CD4-positive, alpha-beta T cell treated with Interleukin-1 beta for 1 hour (primary cell): ENCODE measurements at regions not wholly inside any gene's neighbourhood (a gene's known extent, or its start where the extent isn't known, plus 50 kb on each side); places are given as distances from the start of the nearest gene placed in this dataset.
A peak's percentile ranks its signal among the peaks of the same experiment; 100 is the strongest.
"Not testable (repeated sequence)": the region's sequence is repeated elsewhere in the genome, so short reads cannot be mapped to it uniquely, and the experiment has no call there.

Source experiments
- DNase-seq, 2 donors: peaks; one replicate each; pipeline ENCODE4 v3.0.0-alpha.2; 2020 to 2022

DNA sequence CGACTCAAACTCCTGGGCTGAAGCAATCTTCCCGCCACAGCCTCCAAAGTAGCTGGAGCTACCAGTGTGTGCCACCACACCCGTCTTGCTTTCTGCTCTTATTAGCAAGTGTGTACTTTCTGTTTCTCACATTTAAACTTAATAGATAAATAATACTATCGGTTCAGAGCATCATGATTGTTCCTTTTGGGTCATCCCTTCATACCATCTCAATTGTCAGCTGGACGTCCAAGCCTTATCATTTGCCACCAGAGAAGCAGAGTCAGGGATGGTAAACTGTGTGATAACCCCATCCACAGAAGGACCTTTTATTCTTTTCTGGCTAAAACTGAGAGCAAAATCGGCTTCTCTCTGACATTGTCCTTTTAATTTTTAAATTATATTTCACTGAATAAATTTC is 279.8 kb upstream of the GOT2 start:
- DNase-seq: no peak

DNA sequence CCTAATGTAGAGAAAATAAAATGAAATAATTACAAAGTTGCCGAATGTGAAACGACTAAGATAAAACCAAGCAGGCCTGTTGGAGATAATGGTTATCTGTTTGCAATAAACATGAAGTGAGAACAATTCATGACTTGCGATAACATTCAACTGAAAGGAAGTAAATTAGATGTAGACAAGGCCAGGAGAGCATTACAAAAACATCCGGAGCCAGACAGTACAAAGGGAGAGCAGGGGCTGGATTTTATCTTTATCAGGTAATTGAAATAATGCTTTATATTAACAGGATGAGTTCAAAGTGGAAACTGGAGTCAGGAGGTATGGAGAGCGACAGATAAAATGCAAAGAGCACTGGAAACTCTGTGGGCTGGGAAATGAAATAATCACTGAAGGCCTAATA is 265.6 kb upstream of the GOT2 start:
- DNase-seq: no peak

DNA sequence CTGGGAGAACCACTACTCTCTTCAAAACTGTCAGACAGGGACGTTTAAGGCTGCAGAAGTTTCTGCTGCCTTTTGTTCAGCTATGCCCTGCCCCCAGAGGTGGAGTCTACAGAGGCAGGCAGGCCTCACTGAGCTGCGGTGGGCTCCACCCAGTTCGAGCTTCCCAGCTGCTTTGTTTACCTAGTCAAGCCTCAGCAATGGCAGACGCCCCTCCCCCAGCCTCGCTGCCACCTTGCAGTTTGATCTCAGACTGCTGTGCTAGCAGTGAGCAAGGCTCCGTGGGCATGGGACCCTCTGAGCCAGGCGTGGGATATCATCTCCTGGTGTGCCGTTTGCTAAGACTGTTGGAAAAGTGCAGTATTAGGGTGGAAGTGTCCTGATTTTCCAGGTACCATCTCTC is 258.6 kb upstream of the GOT2 start:
- not testable (repeated sequence) for DNase-seq

DNA sequence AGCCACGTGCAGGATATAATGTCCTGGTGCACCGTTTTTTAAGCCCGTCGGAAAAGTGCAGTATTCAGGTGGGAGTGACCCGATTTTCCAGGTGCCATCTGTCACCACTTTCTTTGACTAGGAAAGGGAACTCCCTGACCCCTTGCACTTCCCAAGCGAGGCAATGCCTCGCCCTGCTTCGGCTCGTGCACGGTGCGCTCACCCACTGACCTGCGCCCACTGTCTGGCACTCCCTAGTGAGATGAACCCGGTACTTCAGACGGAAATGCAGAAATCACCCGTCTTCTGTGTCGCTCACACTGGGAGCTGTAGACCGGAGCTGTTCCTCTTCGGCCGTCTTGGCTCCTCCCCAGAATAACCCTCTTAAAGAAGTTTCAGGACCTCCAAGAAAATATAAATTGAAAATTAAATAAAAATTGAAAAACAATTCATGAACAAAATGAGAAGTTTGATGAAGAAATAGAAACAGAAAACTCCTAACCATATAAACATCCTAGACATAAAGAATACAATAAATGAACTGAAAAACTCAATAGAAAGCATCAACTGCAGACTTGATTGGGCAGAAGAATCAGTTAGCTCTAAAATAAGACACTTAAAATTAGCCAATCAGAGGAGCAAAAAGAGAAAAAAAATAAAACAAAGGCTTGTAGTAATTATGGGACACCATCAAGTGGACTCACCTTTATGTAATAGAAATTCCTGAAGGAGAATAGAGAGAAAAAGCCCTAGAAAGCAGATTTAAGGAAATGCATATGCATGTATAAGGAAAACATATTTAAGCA is 249.3 kb upstream of the GOT2 start:
- DNase-seq: not testable (repeated sequence)

DNA sequence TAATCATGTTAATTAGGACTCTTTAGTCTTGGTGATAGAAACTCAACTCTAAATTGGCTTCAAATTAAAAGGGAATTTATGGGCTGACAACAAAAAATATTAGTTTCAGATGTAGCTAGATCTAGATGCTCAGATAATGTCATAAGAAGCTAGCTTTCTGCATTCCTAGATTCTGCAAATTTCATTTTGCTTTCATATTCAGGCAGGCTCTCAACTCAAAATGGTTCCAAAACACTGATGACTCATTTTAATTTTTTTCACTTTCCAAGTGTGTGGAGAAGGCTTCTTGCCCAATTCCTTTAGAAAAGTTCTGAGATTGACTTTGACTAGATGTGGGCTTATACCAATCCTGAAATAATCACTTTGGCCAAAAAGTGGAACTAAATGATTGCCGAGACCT is 236.7 kb upstream of the GOT2 start:
- DNase-seq: no peak

DNA sequence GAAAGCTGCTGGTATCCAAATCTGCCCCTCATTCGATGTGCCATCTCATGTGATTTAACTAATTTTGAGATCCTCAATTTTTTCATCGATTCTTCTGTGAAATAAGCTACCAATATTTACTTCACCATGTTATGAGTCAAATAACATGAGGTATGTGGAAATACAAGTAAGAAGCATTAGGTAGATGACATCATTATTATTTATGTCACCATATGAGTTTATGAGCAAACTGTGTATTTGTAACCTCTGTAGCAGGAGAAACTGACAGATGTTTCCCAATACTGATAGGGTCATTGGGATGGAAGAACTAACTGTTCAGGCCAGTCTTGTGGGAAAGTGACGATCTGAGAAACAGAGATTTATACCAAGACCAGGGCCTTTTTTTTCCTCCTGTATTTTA is 229.4 kb upstream of the GOT2 start:
- DNase-seq: no peak

DNA sequence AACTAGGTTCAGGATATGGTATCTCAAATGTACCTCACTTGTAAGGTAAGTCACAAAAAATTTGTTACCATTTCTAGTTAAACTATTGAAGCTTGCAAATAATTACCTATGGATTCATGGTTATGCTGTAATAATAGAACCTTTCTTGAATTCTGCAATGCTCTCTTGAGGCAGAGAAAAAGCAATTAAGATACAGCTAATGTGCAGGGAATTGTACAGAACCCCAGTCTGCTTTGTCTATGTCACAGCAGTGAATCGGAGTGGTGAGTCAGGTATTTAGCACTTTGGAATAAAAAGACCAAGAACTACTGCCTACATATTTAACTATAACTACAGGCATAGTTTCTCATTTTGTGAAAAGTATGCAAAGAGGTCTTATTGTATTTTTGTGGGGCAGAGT is 228.7 kb upstream of the GOT2 start:
- DNase-seq: no peak

DNA sequence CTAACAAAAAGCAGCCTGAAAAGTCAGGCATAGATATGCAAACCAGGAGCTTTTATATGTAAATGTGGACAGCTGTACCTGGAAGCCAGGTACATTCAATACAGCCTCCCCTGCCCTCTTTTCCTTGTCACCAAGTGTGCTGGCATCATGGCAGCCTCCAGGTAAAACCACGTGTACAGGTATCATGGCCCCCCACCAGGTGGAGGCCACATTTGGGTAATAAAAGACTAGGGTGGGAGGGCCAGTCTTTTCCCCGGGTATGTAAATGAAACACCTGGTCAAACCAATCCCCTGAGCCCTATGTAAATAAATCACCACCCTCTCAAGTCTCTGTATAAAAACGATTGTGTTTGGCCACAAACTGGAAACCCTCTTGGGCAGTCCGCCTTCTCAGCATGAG is 226.4 kb upstream of the GOT2 start:
- no peak for DNase-seq

DNA sequence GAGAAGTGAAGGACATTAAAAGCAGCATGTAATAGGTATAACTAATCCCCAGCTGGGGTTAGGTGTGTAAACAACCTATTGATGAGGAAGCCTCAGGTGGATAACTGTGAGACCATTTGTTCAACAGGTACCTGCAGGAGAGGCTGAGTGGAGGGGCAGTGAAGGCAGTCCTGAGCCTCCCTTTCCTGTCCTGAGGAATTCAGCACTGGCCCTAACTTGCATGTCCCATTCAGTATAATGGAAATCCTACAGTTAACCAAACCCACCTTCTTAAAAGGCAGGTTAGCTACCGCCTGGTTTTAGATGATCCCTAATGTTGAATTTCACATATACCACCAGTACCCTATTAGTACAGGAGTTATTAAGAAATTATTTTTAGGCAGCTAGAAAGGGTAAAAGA is 225.9 kb upstream of the GOT2 start:
- no peak for DNase-seq

DNA sequence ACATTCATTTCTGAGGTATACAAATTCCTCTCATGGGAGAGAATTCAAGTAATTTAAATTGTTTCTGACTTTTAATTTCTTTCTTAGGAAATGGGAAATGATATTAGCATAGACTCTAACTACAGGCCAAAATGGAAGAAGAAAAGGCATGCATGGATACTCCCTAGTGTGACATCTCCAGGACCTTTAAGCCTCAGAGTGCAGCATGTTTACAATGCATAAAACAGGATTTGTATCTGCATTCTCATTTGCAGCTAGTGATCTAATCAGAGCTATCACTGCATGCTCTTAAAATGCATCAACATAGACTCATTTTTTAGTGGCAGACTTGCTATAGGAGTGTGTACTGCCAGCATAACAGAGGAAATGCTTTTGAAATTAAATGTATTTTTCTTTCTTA is 224.6 kb upstream of the GOT2 start:
- no peak for DNase-seq

DNA sequence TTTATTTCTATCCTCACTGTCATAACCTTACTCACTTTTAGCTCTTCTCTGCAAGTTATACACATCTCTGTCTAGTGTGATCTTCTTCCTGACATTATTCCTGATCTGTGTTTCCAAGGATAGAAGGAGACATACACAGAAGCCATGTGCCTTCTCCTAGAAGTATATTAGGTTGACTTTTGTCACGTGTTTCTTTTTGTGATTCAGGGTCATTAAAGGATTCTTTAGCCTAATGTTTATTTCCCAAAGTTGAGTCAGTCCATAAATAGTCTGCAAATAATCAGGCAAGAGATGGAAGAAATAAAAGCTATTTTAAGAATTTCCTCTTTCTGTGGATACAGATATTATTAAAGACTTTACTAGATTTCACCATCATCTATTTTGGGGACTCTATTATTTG is 214.1 kb upstream of the GOT2 start:
- no peak for DNase-seq

DNA sequence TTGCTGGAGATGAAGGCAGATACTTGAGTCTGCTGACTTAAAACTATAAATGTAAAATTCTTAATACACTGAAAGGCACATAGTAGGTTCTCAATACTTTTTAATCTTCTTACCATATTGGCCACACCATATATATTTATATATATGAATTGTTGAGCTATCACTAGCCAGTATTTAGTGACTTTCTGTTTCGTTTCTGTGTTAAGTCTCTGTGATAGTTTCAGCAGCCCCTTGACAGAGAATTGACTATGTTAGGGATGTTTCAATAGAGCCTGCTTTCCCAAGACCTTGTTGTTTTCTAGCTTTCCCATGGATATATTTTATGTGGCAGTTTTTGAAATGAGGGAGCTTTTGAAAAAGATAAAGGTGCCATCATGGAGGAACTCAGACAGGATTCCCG is 206.5 kb upstream of the GOT2 start:
- DNase-seq: no peak

DNA sequence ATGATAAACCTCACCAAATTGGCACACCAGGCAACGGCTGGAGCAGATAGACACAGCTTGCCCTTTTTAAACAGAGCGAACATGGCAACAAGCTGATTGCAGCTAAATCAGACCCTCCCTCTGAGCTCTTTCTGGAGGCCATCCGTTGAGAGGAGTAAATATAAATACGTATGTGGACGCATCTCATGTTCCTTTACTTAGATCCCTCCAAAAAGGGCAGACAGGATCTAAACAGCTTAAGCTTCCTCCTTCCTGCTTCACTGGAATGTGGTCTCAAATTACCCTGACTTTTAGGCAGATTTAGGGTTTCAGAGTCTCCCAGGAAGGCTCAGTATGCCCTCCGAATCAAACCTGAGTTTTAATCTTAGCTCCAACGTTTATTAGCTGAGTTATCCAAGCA is 204.7 kb upstream of the GOT2 start:
- DNase-seq: no peak

DNA sequence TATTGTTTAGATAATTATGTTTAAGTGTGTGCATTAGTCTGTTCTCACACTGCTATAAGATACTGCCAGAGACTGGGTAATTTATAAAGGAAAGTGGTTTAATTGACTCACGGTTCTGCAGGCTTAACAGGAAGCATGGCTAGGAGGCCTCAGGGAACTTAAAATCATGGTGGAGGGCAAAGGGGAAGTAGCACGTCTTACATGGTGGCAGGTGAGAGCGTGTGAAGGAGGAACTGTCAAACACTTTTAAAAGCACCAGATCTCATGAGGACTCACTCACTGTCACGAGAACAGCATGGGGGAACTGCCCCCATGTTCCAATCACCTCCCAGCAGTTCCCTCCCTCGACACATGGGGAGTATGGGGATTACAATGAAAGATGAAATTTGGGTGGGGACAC is 203.5 kb upstream of the GOT2 start:
- DNase-seq: no peak

DNA sequence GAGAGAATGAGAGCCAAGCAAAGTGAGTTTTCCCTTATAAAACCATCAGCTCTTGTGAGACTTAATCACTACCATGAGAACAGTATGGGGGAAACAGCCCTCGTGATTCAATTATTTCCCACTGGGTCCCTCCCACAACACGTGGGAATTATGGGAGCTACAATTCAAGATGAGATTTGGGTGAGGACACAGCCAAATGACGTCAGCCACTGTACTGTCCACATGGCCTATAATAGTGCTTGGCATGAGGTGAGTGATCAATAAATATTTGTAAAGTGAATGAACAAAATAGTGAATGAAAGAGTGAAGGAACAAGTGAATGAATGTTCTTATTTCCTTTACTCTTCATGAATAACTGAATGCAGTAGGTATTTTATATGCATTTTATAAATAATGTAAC is 199.1 kb upstream of the GOT2 start:
- DNase-seq: no peak

DNA sequence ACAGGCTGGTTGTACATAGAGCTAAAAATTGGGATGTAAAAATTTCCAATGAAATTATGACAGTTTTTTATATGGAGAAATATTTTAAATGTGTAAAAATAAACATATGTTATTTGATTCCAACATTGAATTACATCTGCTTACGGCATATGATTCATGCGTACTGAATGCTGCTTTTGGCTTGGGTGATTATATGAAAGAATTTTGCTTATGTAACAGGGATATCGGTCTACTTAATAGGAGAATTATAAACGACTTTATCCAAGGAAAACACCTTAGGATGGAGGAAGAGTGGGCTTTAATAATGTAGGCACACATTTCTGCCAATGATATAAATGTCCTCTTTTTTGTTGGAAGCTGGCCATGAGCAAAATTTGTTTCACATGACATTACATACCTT is 197.3 kb upstream of the GOT2 start:
- DNase-seq: no peak

DNA sequence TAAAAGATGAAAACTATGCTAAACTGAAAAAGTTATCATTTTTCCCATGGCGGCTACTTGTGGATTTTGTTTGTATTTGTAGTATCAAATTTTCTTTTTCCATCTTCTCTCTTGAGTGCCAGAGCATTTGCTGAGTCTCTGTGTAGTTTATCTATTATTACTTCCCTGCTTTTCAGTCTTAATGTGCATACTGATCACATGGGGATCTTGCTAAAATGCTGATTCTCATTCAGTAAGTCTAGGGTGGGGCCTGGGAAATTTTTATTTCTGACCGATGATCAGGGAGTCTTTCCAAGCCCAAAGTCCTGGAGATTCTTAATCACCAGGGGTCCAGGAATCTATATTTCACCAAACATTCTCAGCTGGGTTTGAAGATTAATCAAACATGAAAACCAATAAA is 189.0 kb upstream of the GOT2 start:
- DNase-seq: no peak

DNA sequence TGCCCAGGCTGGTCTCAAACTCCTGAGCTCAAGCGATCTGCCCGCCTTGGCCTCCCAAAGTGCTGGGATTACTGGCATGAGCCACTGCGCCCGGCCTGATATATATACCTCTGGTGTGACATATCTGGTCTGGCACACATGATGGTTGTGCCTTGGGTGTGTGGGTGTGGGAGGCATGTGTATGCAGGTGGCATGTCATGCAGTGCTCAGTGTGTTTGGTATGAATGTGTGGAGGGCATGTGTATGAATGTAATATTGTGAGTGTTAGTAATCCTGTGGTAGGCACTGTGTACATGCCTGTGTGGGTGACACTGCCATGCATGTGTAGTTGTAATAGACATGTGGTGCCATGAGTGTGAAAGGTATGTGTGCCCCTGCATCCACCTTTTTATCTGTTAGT is 179.3 kb upstream of the GOT2 start:
- no peak for DNase-seq

DNA sequence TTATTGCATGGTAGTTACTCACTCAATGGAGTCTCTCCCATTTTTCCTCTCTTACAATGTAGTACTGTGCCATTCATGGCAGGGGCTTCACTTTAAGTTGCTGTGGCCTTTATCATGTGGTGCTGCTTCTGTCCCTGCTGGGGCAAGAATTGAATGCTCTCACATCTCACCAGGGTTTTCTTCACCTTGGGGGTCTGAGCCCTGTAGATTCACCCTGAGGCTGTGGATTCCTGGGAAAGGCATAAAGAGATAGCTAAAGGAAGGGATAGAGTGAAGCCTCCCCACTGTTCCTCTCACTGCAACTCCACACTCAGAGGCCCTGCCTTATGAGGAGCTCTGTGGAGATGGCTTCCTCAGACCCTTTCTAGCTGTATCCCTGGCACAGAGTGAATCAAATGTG is 178.5 kb upstream of the GOT2 start:
- no peak for DNase-seq

DNA sequence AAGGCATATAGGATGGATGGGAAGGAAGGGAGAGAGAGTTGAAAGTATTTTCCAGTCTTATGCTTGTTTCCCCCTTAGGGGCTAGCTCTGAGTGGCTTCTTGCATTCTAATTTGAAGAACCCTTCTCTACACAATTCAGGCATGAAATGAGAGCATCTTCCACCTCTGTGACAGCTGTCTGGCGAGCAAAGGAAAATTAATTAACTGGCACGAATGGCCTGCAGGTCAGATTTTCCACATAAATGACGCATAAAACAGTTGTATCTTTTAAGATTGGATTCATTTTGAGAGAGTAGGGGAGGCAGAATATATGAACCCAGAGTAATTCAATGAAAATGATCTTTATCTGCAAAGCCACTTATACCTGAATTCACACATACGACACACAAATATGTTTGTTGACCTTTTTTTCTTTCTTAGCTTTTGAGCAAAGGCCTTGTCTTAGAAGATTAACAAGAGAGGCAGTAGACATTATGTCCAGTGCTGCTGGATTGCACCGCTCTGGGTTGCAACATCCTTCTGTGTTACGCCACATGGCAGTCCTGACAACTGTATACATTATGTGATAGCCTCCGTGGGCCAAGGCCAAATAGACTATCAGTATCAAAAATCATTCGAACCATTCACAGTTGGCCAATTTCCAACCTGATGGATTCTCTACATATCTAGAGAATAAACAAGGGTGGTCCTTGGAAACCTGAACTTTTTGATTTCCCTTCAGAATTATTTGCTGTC is 173.0 kb upstream of the GOT2 start:
- DNase-seq: peak in 1 of 2 donors; percentile 4

DNA sequence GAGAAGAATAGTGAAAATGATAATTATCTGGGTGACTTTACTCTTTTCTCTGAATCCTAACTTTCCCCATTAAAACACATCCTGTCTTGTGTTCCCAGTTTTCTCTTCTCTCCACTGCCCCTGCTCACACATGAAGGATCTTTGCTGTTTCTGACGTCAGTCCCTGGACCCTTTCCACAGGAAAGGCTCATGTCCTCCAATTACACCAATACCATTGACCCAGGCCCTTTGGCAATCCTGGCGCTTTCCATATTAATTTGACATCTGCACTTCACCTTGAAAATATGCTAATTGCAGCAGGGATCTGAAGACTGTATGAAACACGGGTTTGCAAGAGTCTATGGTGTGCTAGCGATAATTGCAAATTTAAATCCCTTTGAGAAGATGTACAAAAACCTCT is 170.2 kb upstream of the GOT2 start:
- DNase-seq: no peak

DNA sequence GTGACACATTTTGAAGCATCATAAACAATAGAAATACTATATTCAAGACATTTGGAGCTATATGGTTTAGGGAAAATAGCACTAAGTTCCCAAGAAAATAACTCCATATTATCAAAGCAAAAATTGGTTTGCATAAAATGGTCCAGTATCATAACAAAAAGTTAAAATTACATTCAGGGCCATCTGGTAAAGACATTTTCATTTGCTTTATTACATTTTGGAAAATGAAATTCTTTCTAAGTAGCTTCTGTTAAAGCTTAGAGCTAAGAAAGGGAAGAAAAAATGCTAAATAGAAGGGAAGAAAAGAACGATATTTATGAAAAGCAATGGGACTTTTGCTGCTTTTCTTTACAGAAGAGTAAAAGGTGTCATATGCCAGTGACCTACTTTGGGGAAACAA is 155.4 kb upstream of the GOT2 start:
- no peak for DNase-seq

DNA sequence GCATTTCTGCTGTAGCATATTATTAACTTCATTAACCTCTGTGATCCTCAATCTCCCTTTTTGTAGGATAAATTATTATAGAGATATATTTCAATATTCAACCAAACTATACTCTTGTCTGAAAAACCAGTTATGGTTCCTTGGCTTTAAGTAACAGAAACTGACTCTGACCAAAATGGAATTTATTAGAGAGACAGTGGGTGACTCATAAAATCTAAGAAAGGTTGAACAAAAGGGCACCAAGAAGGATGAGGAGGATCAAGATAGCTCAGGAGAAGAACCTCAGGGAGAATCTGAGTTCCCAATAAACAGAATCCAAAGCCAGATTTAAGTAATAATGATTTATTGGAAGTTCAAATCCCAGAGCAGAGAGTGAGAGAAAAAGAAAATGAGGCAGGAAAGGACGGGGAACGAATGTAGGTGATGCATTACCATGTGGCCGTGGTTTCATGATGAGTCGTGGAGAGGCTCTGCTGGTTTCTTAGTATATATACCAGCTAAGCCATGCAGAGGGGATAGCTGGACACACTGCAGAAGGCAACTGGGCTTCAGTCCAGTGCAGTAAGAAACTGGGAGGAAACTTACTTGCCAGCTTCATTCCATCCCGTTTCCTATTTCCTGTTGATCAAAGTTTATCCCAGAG is 151.5 kb upstream of the GOT2 start:
- DNase-seq: no peak

DNA sequence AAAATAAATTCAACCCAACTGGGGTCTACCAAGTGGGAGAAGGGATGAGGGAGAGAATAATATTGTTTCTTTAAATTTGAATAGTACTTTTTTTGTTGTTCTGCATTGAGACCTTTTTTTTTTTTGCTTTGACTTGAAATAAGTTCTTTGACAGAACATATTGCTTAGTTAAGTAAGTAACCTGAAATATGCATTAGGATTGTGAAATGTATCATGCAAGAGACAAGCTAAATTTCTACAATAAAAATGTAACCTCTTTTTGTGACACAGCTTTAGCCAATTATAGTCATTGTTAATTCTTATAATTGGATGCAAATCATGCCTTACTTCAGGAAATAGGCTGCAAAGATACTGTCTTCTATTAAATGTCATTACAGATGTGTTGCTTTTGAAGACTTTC is 150.0 kb upstream of the GOT2 start:
- DNase-seq: no peak
